Right lobe of liver (tissue), 4 donors: ENCODE measurements at regions not wholly inside any gene's neighbourhood (a gene's known extent, or its start where the extent isn't known, plus 50 kb on each side); places are given as distances from the start of the nearest gene placed in this dataset.

Source experiments
- POLR2A ChIP-seq: fragments of 450-650 bp; IDR thresholded peaks from one replicate; pipeline ENCODE4 v1.6.1; 2017; ENCODE audit warnings: antibody characterized with exemption, mild to moderate bottlenecking
- TF ChIP-seq, protein P1 (sequence below), 4 donors: fragments of 200-600 bp in 3 of 4; fragments of 450-650 bp in 1 of 4; IDR thresholded peaks; one replicate each; pipeline versions ENCODE4 v1.5.1 to v1.8.0; 2016 to 2022; ENCODE audit warnings: antibody characterized with exemption in 4 of 4, mild to moderate bottlenecking in 2 of 4
- donor health status: DM: no; HTN: no; CAD: no.
- donor health status: DM: no; HTN: no; CAD: no.
- donor health status: DM: no; HTN: yes; CAD: no.

GRCh38 chr2:207316484-207316883 is 150.7 kb upstream of the KLF7 start:
- TF ChIP-seq, protein P1, sequence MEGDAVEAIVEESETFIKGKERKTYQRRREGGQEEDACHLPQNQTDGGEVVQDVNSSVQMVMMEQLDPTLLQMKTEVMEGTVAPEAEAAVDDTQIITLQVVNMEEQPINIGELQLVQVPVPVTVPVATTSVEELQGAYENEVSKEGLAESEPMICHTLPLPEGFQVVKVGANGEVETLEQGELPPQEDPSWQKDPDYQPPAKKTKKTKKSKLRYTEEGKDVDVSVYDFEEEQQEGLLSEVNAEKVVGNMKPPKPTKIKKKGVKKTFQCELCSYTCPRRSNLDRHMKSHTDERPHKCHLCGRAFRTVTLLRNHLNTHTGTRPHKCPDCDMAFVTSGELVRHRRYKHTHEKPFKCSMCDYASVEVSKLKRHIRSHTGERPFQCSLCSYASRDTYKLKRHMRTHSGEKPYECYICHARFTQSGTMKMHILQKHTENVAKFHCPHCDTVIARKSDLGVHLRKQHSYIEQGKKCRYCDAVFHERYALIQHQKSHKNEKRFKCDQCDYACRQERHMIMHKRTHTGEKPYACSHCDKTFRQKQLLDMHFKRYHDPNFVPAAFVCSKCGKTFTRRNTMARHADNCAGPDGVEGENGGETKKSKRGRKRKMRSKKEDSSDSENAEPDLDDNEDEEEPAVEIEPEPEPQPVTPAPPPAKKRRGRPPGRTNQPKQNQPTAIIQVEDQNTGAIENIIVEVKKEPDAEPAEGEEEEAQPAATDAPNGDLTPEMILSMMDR (IDR thresholded peaks at IDR 0.05) = no peak
- no peak for TF ChIP-seq POLR2A
